K562 (cell line): ENCODE measurements at regions not wholly inside any gene's neighbourhood (a gene's known extent, or its start where the extent isn't known, plus 50 kb on each side); places are given as distances from the start of the nearest gene placed in this dataset.

ENCODE experiments used
- CCNT2 ChIP-seq: IDR thresholded peaks from 2 replicates; pipeline ENCODE4 v1.6.1; 2011; ENCODE audit warnings: borderline replicate concordance, low read depth, mild to moderate bottlenecking, moderate library complexity, mixed read lengths, low read length; ENCODE audit not compliant: insufficient read length; ENCODE audit errors: extremely low read depth
- REST ChIP-seq, 2 experiments: fragments of 450-650 bp; formaldehyde crosslinking in 1 of 2; IDR thresholded peaks; 2 replicates each; pipeline versions ENCODE4 v1.4.0 to v1.6.1; 2014 to 2020; ENCODE audit warnings: mild to moderate bottlenecking in 2 of 2, borderline replicate concordance in 1 of 2, low read depth in 1 of 2
- ZNF655 ChIP-seq: fragments of 250-450 bp; sonication (Bioruptor Pico); IDR thresholded peaks from 2 replicates; pipeline ENCODE4 v1.5.0; 2021

DNA sequence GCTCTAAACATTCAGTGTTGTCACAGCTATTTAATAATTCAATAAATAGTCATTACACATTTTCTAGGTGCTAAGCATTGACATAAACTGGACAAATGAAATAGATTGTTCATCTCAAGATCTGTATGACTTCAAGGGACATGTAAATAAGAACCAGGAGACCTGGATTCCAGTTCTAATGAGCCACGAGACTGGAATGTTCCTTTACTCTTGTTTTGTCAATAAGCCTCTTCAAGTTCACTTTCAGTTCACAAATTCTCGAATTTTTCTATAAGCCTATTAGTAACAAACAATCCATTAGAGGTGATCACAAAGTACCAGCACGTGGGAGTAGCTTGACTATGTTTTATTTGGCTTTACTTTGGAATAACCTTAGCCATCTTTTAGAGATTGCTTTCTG is 514.0 kb upstream of the SMIM31 start (continued):
- TF ChIP-seq ZNF655 (CRISPR knock-in tag) (no peak), CCNT2 (no peak), REST (IDR thresholded peaks at IDR 0.05; ENCODE audit: borderline replicate concordance) (no peak), REST (CRISPR knock-in tag; IDR thresholded peaks at IDR 0.05; ENCODE audit: low read depth) (no peak)
